ENCODE measurements at regions not wholly inside any gene's neighbourhood (a gene's known extent, or its start where the extent isn't known, plus 50 kb on each side); places are given as distances from the start of the nearest gene placed in this dataset.
"Not testable (repeated sequence)": the region's sequence is repeated elsewhere in the genome, so short reads cannot be mapped to it uniquely, and the experiment has no call there.

DNA sequence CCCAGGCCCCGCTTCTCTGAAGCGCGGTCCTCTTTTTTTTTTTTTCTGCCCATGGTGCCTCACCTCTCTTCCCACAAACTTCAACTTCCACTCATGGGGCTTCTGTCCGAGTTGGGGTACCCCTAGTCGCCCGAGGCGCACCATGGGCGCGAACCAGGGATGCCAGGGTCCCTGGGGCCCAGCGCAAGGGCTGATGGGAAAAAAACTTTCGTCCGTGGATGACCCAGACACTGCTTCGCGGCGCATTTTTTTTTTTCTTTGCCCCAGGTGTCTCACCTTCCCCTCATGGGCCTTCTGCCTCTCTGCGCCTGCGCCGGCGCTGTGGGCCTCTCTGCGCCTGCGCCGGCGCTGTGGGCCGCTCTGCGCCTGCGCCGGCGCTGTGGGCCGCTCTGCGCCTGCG lies 1268.8 kb downstream of the FOXD4L5 start:
- DNase-seq: not testable (repeated sequence)

- no peak for DNase-seq
These were observed 1269.9 kb downstream of the FOXD4L5 start for GRCh38 chr9:64015136-64015535.

DNA sequence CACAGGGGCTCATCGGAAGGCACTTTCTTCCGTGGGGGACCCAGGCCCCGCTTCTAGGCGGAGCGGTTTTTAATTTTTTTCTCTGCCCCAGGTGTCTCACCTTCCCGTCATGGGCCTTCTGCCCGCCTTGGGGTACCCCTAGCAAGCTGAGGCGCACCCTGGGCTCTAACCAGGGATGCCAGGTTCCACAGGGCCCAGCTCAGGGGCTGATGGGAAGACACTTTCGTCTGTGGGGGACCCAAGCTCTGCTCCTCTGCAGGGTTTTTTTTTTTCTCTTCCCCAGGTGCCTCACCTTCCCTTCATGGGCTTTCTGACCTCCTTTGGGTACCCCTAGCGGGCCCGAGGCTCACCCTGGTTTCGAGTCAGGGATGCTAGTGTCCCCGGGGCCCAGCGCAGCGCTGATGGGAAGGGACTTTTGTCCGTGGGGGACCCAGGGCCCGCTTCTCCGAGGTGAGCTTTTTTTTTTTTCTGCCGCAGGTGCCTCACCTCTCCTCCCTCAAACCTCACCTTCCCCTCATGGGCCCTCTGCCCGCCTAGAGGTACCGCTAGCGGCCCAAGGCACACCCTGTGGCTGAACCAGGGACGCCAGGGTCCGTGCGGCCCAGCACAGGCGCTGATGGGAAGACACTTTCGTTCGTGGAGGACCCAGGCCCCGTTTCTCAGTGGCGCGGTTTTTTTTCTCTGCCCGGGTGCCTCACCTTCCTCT lies 1270.5 kb downstream of the FOXD4L5 start:
- not testable (repeated sequence) for DNase-seq

DNA sequence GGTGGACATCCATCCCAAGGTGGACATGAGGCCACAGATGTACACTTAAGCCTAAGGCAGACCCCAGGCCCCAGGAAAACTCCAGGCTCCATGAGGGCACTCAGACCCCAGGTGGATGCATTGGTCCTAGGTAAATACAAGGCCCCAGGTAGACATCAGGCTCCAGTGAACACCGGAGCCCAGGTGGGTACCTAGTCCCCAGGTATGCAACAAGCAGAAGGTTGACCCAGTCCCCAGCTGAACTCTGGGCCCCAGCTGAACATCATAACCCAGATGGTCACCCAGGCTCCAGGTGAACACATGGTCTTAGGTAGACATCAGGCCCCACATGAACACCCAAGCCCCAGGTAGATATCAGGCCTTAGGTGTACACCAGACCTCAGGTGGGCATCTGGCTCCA lies 1271.9 kb downstream of the FOXD4L5 start:
- DNase-seq: not testable (repeated sequence)

DNA sequence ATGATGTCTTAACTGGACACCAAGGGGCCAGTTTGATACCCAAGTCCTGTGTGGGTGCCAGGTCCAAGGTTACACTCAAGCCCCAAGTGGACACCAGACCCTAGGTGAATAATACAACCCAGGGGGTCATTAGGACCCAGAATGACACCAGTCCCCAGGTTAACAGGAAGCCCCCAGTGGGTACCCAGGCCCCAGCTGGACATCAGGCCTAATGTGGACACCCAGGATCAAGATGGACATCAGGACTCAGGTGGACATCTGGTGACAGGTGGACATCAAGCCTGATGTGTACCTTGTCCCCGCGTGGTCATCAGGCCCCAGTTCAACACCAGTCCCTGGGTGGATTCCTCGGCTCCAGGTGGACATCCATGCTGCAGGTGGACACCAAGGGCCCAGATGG lies 1273.0 kb downstream of the FOXD4L5 start:
- DNase-seq: not testable (repeated sequence)

DNA sequence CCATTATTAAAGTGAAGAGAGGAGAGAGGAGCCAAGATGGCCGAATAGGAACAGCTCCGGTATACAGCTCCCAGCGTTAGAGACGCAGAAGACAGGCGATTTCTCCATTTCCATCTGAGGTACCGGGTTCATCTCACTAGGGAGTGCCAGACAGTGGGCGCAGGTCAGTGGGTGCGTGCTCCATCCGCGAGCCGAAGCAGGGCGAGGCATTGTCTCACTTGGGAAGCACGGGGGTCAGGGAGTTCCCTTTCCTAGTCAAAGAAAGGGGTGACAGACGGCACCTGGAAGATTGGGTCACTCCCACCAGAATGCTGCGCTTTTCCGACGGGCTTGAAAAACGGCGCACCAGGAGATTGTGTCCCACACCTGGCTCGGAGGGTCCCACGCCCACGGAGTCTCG lies 1305.3 kb downstream of the FOXD4L5 start:
- not testable (repeated sequence) for DNase-seq
